ENCODE measurements at regions not wholly inside any gene's neighbourhood (a gene's known extent, or its start where the extent isn't known, plus 50 kb on each side); places are given as distances from the start of the nearest gene placed in this dataset.

- TF ChIP-seq CTCF (conservative IDR thresholded peaks at IDR 0.05 in 1 of 2, IDR thresholded peaks at IDR 0.05 in 1 of 2; ENCODE audit: low read depth in 1 of 2, low read length in 2 of 2) (no peak), EZH2 (IDR thresholded peaks at IDR 0.05; ENCODE audit: low read length, missing control alignments) (no peak)
These were observed 146.8 kb upstream of the NDST4 start for GRCh38 chr4:115260195-115260594.
